ENCODE measurements at regions not wholly inside any gene's neighbourhood (a gene's known extent, or its start where the extent isn't known, plus 50 kb on each side); places are given as distances from the start of the nearest gene placed in this dataset.

DNA sequence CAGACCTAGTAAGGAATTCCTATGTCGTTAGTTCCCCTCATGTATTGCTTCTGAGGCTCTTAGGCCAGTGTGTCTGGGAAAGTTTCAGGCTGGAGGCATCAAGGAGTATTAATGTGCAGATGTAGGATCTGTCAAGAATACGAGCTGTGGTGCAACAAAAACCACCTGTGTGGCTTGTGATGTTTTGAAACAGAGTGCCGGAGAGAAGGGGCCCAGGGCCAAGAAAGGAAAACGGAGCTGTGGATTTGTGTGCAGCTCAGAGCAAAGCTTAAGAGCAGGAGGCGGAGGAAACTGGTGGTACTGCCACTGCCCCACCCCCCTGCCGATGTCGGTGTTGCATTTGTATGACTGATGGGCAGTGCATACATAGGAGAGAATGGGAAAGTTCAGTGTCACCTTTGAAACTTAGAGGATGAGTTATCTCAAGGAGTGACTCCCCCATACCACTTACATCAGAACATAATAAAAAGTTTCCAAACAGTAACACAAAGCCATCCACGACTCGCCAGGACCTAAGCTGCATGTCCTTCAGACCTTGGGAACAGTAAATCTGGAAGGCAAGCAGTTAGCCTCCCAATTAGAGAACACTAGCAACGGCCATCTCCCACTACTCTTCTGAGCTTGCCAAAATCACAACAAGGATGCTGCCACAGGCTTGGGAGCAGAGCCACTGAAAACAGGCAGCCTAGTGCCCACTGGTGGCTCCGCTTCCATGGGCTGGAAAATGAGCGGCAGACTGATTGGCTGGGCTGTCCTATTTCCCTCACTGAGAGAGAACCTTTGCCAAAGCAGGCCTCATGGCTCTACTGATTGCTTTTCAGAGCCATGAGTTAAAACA lies 152.7 kb upstream of the NT5C1B start:
- TF ChIP-seq, protein P1, sequence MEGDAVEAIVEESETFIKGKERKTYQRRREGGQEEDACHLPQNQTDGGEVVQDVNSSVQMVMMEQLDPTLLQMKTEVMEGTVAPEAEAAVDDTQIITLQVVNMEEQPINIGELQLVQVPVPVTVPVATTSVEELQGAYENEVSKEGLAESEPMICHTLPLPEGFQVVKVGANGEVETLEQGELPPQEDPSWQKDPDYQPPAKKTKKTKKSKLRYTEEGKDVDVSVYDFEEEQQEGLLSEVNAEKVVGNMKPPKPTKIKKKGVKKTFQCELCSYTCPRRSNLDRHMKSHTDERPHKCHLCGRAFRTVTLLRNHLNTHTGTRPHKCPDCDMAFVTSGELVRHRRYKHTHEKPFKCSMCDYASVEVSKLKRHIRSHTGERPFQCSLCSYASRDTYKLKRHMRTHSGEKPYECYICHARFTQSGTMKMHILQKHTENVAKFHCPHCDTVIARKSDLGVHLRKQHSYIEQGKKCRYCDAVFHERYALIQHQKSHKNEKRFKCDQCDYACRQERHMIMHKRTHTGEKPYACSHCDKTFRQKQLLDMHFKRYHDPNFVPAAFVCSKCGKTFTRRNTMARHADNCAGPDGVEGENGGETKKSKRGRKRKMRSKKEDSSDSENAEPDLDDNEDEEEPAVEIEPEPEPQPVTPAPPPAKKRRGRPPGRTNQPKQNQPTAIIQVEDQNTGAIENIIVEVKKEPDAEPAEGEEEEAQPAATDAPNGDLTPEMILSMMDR (IDR thresholded peaks at IDR 0.05): peak in 8 of 12 donors; percentile 7 to 48 (median 37)
- no peak for TF ChIP-seq POLR2A (IDR thresholded peaks at IDR 0.05)
- H3K36me3 ChIP-seq: no peaks in the 10 kb centered on the region
- no peaks in the 10 kb centered on the region for H3K9me3 ChIP-seq
- WGBS, 4 donors: 48 to 67% (median 52%) methylated on average over 12 of the region's 12 CpGs
- intact Hi-C loops (cut with DNase I): loop anchor here (1.0 to 10.0 kb wide), 7 partner anchors 220 to 943 kb away; no protein-coding TSS in a partner anchor
- DNase-seq (peak; percentile 24 to 61 (median 57)), ATAC-seq (peak; percentile 57 to 78 (median 74))
- no peaks in the 10 kb centered on the region for H3K27me3 ChIP-seq
- H3K4me3 ChIP-seq: no peak overlapping the region
- H3K27ac ChIP-seq: peak overlapping the region in 6 of 12 donors; percentile 0 to 54 (median 34)
- peaks cover 0 to 29% (median 3%) of the 10 kb centered on the region in 12 donors for H3K4me1 ChIP-seq

DNA sequence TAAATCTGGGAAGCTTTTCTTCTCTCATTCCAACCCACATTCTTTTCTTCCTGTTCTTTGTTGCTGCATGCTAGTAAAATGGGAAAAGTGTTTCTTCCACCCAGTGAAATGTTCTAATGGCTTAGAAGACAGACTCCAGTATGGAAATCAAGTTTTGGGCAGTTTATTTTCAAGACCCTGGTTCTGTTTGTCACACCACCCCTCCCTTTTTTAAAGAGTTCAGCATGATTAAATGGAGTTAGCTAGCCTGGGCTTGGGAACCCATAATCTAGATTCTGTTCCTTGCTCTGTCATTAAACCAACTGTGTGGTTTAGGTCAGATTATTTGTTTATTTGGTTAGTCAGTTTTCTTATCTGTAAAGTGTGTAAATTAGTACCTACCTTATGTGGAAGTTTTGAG lies 151.8 kb upstream of the NT5C1B start:
- peak overlapping the region in 4 of 12 donors; percentile 0 to 54 (median 42) for H3K27ac ChIP-seq
- H3K4me1 ChIP-seq: peaks cover 0 to 29% (median 3%) of the 10 kb centered on the region in 12 donors
- H3K36me3 ChIP-seq: no peaks in the 10 kb centered on the region
- no peak for ATAC-seq
- no peaks in the 10 kb centered on the region for H3K9me3 ChIP-seq
- TF ChIP-seq POLR2A (IDR thresholded peaks at IDR 0.05): no peak
- TF ChIP-seq, protein P1 (IDR thresholded peaks at IDR 0.05): no peak
- intact Hi-C loops (cut with DNase I): loop anchor here in 9 of 10 donors (2.0 to 10.0 kb wide), 6 partner anchors 219 to 944 kb away; no protein-coding TSS in a partner anchor
- no peak overlapping the region for H3K4me3 ChIP-seq
- no peak for DNase-seq
- no peaks in the 10 kb centered on the region for H3K27me3 ChIP-seq

DNA sequence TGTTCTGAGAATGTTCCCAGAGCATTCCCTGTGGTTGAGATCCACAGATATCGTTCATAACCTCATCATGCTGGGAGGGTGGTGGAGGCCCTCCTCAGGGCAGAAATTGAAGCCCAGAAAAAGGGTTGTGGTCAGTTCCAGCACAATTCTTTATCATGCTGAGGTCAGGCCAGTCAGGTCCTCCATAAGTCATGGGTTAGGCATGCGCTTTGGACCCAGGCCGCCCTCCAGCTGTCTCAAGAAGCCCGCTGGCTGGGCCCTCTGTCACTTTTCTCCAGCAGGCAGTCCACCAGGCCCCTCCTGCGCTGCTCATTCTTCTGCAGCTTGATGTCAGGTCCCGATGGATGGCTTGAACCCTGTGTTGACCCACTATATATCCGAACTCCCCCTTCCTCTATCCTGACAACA lies 151.1 kb upstream of the NT5C1B start:
- no peaks in the 10 kb centered on the region for H3K9me3 ChIP-seq
- ATAC-seq (peak; percentile 57 to 89 (median 78)), DNase-seq (peak in 4 of 5 donors; percentile 68 to 79 (median 72))
- H3K4me3 ChIP-seq: no peak overlapping the region
- TF ChIP-seq, protein P1 (IDR thresholded peaks at IDR 0.05): no peak
- no peak for TF ChIP-seq POLR2A (IDR thresholded peaks at IDR 0.05)
- no peaks in the 10 kb centered on the region for H3K27me3 ChIP-seq
- H3K36me3 ChIP-seq: no peaks in the 10 kb centered on the region
- H3K4me1 ChIP-seq: peaks cover 0 to 29% (median 3%) of the 10 kb centered on the region in 12 donors
- peak overlapping the region in 5 of 12 donors; percentile 23 to 54 (median 32) for H3K27ac ChIP-seq
- WGBS, 4 donors: 70 to 84% (median 78%) methylated on average over 6 to 7 of the region's 7 CpGs
- intact Hi-C loops (cut with DNase I): loop anchor here in 9 of 10 donors (2.0 to 10.0 kb wide), 6 partner anchors 218 to 944 kb away; no protein-coding TSS in a partner anchor

DNA sequence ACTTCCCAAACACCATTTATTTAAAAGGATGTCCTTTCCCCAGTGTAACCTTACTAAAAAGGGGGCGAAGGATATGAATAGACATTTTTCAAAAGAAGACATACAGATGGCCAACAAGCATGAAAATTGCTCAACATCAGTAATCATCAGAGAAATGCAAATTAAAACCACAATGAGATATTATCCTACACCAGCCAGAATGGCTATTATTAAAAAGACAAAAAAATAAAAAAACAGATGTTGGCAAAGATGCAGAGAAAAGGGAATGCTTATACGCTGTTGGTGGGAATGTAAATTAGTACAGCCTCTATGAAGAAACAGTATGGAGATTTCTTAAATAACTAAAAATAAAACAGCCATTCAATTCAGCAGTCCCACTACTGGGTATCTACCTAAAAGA lies 142.3 kb upstream of the NT5C1B start:
- intact Hi-C loops (cut with DNase I): no loop called here
- no peak overlapping the region for H3K4me3 ChIP-seq

More for the DNA sequence above, 142.3 kb upstream of the NT5C1B start:
- Histone ChIP-seq H3K36me3 (no peaks in the 10 kb centered on the region), H3K27ac (no peak overlapping the region), H3K4me1 (no peaks in the 10 kb centered on the region), H3K9me3 (peaks cover 0 to 10% (median 0%) of the 10 kb centered on the region in 12 donors), H3K27me3 (no peaks in the 10 kb centered on the region)
- ATAC-seq: no peak
- 88 to 96% (median 93%) methylated on average over 2 of the region's 2 CpGs for WGBS, 4 donors
- TF ChIP-seq POLR2A (IDR thresholded peaks at IDR 0.05): no peak
- TF ChIP-seq, protein P1 (IDR thresholded peaks at IDR 0.05): no peak
- no peak for DNase-seq

Data from heart left ventricle (tissue), 16 donors.